HG02943 (cell line): ENCODE measurements at regions not wholly inside any gene's neighbourhood (a gene's known extent, or its start where the extent isn't known, plus 50 kb on each side); places are given as distances from the start of the nearest gene placed in this dataset.

Experiments
- ATAC-seq: cut with Tn5 transposase; IDR thresholded peaks from one replicate; pipeline ENCODE4 v1.9.1; 2021; ENCODE audit warnings: mild to moderate bottlenecking, low read depth, moderate library complexity; ENCODE audit not compliant: unreplicated experiment

GRCh38 chr2:193581807-193582206 is 1387.1 kb upstream of the TMEFF2 start:
- ATAC-seq, result no peak

DNA sequence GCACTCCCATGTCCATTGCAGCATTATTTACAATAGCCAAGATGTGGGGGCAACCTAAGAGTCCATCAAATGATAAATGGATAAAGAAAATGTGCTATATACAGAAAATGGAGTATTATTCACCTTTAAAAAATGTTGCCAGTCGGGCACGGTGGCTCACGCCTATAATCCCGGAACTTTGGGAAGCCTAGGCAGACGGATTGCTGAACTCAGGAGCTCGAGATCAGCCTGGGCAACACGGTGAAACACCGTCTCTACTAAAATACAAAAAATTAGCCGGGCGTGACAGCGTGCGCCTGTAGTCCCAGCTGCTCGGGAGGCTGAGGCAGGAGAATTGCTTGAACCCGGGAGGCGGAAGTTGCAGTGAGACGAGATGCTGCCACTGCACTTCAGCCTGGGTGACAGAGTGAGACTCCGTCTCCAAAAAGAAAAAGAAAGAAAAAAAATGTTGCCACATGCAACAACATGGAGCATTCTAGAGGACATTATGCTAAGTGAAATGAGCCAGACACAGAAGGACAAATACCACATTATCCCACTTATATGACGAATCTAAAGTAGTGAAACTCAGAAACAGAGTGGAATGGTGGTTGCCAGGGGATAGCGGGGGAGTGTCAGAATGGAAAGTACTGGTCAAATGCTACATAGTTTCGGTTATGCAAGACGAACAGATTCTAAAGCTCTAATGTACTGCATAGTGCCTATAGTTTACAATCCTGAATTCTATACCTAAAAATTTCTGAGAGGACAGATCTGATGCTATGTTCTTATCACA is 1385.6 kb upstream of the TMEFF2 start:
- ATAC-seq, result no peak

DNA sequence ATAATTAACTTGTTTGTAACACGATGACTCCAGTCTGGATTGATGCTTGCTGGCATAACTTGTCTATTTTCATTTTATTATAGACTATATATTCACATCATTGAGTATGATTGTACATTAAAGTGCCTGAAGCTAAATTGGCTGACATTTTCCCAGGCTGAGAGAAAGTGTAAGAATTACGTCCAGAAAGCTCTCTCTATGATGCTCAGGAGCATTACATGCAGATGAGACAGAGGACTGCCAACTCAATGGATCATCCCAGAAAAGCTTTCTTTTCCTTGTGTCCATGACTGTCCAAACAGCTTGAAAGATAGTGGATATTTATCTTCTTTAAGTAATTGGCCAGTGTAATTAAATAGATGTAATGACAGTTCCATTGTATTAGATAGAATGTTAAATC is 1372.2 kb upstream of the TMEFF2 start:
- ATAC-seq, result no peak

GRCh38 chr2:193566276-193566675 is 1371.5 kb upstream of the TMEFF2 start:
- ATAC-seq, result no peak

- ATAC-seq, result no peak
These were observed 1367.3 kb upstream of the TMEFF2 start for GRCh38 chr2:193562031-193562430.

DNA sequence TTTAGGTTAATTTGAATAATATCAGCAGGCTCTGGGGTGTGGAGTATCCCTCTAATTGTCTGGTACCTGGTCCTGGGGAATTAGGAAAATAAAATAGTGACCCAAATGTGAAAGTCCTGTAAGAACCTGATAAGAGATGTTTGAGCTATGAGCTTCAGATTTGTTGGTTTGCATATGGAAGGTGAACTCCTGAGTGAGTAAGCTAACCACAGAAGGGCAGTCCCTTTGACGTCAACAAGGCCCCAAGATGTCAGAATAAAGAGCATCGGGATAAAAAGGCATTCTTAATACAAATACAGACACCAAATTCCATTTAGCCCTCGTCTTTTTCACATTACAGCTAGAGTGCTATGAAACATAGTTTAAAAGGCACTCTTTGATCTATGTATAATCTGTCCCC is 1366.3 kb upstream of the TMEFF2 start:
- ATAC-seq, result no peak

DNA sequence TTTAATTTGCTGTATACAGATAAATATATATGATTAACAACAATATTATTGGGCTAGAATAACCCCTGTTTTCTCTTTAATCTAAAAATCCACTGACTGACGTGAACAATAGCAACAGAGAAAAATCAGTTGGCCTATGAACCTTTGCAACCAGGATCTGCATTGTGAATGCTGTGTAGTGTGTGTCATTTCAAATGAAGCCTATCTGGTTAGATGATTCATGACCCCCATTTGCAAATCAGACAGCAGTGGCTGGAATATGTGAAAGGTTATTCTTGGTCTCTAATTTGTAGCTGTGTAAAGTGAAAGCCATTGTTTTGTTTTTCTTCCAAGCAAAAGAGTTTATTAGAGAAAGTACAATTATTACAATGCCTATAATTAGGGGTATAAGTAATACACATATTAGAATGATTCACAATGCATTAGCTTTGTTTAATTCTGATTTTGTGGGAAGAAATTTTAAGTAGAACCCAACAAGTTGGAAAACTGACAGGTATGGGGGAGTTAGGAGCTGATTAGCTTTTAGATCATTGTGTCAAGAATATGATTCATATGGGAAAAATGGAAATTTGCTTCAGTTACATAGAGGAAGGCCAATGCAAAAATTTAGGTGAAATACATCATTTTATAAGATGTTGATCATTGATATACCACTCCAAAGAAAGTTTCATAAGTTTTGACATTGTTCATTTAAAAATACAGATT is 1362.2 kb upstream of the TMEFF2 start:
- ATAC-seq, result no peak

DNA sequence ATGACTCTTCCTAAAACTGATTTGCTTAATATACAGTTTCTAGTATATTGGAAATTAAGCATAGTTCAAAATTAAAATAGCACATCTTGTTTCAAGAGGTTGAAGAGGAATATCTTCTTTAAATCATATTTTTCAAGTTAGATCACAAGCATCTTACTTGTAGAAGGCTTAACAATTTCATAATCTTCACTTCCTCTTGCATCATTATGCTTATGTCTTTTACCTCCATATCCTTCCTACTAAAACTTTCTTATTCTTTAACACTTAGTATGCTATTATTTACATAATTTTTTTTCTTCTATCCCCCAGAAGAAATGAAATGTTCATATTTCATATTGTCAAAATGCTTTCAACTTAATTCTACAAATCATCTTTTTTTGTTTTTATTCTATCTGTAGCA is 1354.9 kb upstream of the TMEFF2 start:
- ATAC-seq, result no peak

DNA sequence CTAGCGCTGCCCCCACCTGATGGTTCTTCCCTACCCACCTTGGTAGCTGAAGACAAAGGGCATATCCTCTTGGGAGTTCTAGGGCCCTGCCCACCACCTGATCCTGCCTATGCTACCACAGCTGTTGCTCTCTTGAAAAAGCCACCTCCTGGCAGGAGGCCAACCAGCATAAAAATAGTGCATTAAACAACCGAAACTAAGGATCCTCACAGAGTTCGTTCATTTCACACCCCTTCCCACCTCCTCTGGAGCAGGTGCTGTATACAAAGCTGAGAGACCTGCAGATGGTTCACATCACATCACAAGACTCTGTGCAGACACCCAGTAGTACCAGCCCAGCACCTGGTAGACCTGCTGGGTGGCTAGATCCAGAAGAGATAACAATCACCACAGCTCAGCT is 1348.0 kb upstream of the TMEFF2 start:
- no peak for ATAC-seq

DNA sequence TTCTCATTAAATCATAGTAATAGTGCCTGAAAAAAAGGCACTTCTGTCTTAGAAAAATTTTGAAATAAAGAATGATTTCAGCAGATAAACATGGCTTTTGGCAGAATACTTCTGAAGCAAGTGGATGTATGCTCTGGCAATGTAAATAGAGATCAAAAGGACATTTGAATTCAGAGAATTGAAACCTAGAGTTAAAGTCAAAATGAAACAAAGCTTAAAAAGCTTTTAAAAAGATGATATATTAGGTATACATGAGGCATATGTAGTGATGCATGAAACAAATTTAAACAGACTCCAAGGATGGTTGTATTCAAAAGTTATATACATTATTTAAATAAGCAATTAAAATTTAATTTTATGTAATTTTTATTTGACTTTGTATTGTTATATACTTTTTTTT is 1344.5 kb upstream of the TMEFF2 start:
- ATAC-seq, result peak; percentile 72

GRCh38 chr2:193538061-193538460 is 1343.3 kb upstream of the TMEFF2 start:
- no peak for ATAC-seq

- no peak for ATAC-seq
These were observed 1342.8 kb upstream of the TMEFF2 start for GRCh38 chr2:193537531-193537930.

DNA sequence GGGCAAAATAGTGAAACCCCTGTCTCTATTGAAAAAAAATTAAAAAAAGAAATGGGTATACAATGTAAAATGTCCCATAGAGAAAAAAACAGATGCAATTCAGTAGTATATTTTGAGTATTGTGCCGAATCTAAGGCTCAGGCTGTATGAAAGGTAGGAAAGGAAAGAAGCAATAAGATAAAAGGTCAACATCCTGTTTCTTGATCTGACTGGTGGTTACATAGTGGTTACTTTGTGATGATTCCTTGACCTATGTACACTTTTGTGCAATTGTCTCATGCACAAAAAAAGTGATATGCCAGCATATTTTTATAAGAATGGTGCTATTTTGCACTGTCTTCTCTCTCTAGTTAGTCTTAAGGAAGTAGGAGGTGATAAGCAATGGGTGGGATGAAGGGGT is 1333.7 kb upstream of the TMEFF2 start:
- no peak for ATAC-seq

GRCh38 chr2:193527146-193527545 is 1332.4 kb upstream of the TMEFF2 start:
- no peak for ATAC-seq

DNA sequence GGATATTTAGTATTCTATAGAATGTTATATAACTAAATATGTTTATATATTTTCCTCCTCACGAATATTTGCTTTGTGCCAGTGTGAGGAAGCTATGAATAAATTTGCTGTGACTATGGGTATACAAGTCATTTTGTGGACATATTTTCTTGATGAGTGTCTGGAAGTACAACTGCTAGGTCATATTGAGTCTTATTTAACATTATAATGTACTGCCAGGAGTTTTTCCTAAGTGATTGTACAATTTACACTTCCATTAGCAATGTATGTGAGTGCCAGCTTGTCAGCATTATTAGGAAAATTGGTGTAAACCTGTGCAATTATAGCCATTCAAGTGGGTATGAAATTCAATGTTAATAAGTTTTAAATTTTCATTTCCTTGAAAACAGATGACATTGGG is 1328.9 kb upstream of the TMEFF2 start:
- no peak for ATAC-seq

GRCh38 chr2:193521523-193521922 is 1326.8 kb upstream of the TMEFF2 start:
- no peak for ATAC-seq

- no peak for ATAC-seq
These were observed 1326.2 kb upstream of the TMEFF2 start for GRCh38 chr2:193520709-193521458.

- no peak for ATAC-seq
These were observed 1323.5 kb upstream of the TMEFF2 start for GRCh38 chr2:193518041-193518817.

DNA sequence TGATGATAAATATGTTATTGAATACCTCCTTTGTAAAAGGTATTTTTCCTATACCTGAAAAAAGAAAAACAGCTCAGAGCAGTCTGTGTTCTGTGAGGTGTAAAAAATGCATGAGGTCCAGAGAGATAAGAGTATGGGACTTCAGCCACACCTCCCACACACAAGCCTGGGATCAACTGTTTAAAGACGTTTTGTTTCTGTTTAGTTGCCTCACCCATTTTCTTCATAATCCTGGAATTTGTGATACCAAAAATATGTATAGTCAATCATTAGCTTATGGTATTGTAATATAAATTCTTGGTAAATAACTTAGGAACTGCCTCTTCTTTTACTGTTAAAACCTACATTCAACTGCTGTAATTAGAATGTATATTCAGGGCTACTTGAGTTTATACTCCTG is 1322.9 kb upstream of the TMEFF2 start:
- no peak for ATAC-seq

DNA sequence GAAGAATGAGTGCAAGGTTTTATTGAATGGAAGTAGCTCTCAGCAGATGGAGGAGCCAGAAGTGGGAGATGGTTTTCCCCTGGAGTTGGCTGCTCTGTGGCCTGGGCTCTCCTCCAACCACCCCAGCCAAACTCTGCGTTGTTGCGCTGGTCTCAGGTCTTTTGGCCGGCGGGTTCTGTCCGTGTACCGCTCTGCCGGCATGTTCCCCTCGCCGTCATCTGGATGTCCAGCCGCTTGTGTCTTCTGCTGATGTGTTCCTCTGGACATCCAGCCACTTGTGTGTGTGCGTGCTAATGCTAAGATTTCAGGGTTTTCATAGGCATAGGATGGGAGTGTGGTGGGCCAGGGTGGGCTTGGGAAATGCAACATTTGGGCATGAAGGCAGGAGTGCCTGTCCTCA is 1311.3 kb upstream of the TMEFF2 start:
- ATAC-seq, result no peak

DNA sequence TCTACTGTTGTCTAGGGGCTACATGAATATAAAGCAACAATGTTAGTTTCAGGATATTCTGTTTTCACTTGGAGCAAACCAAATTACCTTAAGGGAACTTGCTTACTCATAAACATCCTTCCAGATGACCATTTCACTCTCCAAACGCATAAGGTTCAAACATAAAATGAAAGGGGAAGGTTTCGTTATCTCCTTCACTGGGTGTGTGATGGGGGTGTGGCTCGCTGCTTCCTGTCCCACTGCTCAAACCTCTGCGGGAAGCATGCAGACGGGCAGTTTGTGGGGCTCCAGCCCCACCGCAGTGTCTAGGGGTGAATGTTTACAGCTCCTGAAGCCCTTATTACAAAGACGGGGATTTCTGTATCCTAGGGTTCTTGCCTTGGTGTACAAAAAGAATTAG is 1310.9 kb upstream of the TMEFF2 start:
- ATAC-seq, result no peak
